ENCODE measurements at regions not wholly inside any gene's neighbourhood (a gene's known extent, or its start where the extent isn't known, plus 50 kb on each side); places are given as distances from the start of the nearest gene placed in this dataset.

- TF ChIP-seq, protein P1, sequence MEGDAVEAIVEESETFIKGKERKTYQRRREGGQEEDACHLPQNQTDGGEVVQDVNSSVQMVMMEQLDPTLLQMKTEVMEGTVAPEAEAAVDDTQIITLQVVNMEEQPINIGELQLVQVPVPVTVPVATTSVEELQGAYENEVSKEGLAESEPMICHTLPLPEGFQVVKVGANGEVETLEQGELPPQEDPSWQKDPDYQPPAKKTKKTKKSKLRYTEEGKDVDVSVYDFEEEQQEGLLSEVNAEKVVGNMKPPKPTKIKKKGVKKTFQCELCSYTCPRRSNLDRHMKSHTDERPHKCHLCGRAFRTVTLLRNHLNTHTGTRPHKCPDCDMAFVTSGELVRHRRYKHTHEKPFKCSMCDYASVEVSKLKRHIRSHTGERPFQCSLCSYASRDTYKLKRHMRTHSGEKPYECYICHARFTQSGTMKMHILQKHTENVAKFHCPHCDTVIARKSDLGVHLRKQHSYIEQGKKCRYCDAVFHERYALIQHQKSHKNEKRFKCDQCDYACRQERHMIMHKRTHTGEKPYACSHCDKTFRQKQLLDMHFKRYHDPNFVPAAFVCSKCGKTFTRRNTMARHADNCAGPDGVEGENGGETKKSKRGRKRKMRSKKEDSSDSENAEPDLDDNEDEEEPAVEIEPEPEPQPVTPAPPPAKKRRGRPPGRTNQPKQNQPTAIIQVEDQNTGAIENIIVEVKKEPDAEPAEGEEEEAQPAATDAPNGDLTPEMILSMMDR (conservative IDR thresholded peaks at IDR 0.05; ENCODE audit: low read depth, low read length), result no peak
- Histone ChIP-seq H3K9ac (no peak overlapping the region), H3K4me3 (IDR thresholded peaks at IDR 0.05; ENCODE audit: insufficient read depth, low read depth, low read length) (no peak overlapping the region), H3K27me3 (ENCODE audit: insufficient read depth, low read depth) (no peaks in the 10 kb centered on the region), H3K4me1 (ENCODE audit: low read depth, poor library complexity, severe bottlenecking) (no peaks in the 10 kb centered on the region), H3K27ac (no peak overlapping the region), H4K20me1 (ENCODE audit: insufficient read depth) (no peaks in the 10 kb centered on the region), H3K4me2 (no peak overlapping the region), H3K36me3 (ENCODE audit: insufficient read depth) (no peaks in the 10 kb centered on the region), H3K79me2 (ENCODE audit: insufficient read depth, low read depth) (no peaks in the 10 kb centered on the region), H2AFZ (ENCODE audit: low read depth) (no peak overlapping the region)
These were observed 223.0 kb upstream of the NR5A2 start for GRCh38 chr1:199804526-199804925.

- no peak overlapping the region for H3K9ac ChIP-seq
- no peaks in the 10 kb centered on the region for H3K36me3 ChIP-seq (ENCODE audit: insufficient read depth)
- H3K27ac ChIP-seq, result no peak overlapping the region
- no peak overlapping the region for H3K4me3 ChIP-seq (IDR thresholded peaks at IDR 0.05; ENCODE audit: insufficient read depth, low read depth, low read length)
- H2AFZ ChIP-seq (ENCODE audit: low read depth), result no peak overlapping the region
- no peak overlapping the region for H3K4me2 ChIP-seq
- no peaks in the 10 kb centered on the region for H3K79me2 ChIP-seq (ENCODE audit: insufficient read depth, low read depth)
- no peaks in the 10 kb centered on the region for H3K27me3 ChIP-seq (ENCODE audit: insufficient read depth, low read depth)
- no peaks in the 10 kb centered on the region for H4K20me1 ChIP-seq (ENCODE audit: insufficient read depth)
- TF ChIP-seq, protein P1 (conservative IDR thresholded peaks at IDR 0.05; ENCODE audit: low read depth, low read length), result no peak
- H3K4me1 ChIP-seq (ENCODE audit: low read depth, poor library complexity, severe bottlenecking), result no peaks in the 10 kb centered on the region
These were observed 219.2 kb upstream of the NR5A2 start for GRCh38 chr1:199808110-199808870.

DNA sequence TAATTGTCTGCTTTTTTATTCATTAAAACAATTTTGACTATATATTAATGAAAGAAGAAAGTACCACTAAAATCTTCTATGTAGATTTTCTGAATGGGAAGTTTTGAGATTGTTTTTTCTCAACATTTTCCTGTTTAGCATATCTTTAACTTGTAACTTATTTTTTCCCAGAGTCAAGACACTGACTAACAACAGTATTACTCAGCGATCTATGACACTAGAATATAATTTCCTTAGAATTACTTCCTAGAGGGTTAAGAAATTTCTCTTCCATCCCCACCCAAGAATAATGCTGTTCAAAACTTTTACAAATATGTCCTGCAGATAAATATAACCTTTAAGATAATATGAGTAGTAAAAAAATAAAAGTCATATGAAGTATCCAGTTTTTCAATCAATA is 218.2 kb upstream of the NR5A2 start:
- no peaks in the 10 kb centered on the region for H4K20me1 ChIP-seq (ENCODE audit: insufficient read depth)
- no peaks in the 10 kb centered on the region for H3K79me2 ChIP-seq (ENCODE audit: insufficient read depth, low read depth)
- TF ChIP-seq, protein P1 (conservative IDR thresholded peaks at IDR 0.05; ENCODE audit: low read depth, low read length), result no peak
- no peak overlapping the region for H2AFZ ChIP-seq (ENCODE audit: low read depth)
- no peaks in the 10 kb centered on the region for H3K4me1 ChIP-seq (ENCODE audit: low read depth, poor library complexity, severe bottlenecking)
- H3K4me2 ChIP-seq, result no peak overlapping the region
- no peak overlapping the region for H3K27ac ChIP-seq
- no peaks in the 10 kb centered on the region for H3K36me3 ChIP-seq (ENCODE audit: insufficient read depth)
- H3K27me3 ChIP-seq (ENCODE audit: insufficient read depth, low read depth), result no peaks in the 10 kb centered on the region
- H3K4me3 ChIP-seq (IDR thresholded peaks at IDR 0.05; ENCODE audit: insufficient read depth, low read depth, low read length), result no peak overlapping the region
- no peak overlapping the region for H3K9ac ChIP-seq

DNA sequence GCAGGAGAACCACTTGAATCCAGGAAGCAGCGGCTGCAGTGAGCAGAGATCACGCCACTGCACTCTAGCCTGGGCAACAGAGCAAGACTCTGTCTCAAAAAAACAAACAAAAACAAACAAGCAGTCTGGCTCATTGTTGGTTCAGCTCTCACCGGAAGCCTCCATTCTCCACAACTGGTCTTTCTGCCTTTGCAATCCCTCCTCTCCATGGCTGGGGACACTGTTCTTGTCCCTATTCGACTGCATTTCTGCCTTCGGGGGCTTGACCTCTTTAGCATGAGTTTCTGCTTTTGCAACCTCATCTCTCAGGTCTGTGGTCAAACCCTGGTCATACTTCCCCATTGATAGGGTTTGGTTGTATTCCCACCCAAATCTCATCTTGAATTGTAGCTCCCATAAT is 216.3 kb upstream of the NR5A2 start:
- Histone ChIP-seq H4K20me1 (ENCODE audit: insufficient read depth) (no peaks in the 10 kb centered on the region), H3K36me3 (ENCODE audit: insufficient read depth) (no peaks in the 10 kb centered on the region), H3K4me3 (IDR thresholded peaks at IDR 0.05; ENCODE audit: insufficient read depth, low read depth, low read length) (no peak overlapping the region), H3K27me3 (ENCODE audit: insufficient read depth, low read depth) (no peaks in the 10 kb centered on the region), H3K4me1 (ENCODE audit: low read depth, poor library complexity, severe bottlenecking) (no peaks in the 10 kb centered on the region), H3K79me2 (ENCODE audit: insufficient read depth, low read depth) (no peaks in the 10 kb centered on the region), H2AFZ (ENCODE audit: low read depth) (no peak overlapping the region), H3K4me2 (no peak overlapping the region), H3K9ac (no peak overlapping the region), H3K27ac (no peak overlapping the region)
- TF ChIP-seq, protein P1 (conservative IDR thresholded peaks at IDR 0.05; ENCODE audit: low read depth, low read length), result no peak
